Activated T-cell treated with anti-CD3 and anti-CD28 coated beads, Interleukin-2, amount 50 U/mL, for 72 hours (primary cell): ENCODE measurements at regions not wholly inside any gene's neighbourhood (a gene's known extent, or its start where the extent isn't known, plus 50 kb on each side); places are given as distances from the start of the nearest gene placed in this dataset.

ENCODE experiments used
- ATAC-seq, 2 donors: fragments of 150-1000 bp; cut with Tn5 transposase; replicated peaks in 1 of 2; 2 replicates each; pipeline ENCODE4 v1.10.0; 2021; ENCODE audit warnings: moderate library complexity in 2 of 2, mild to moderate bottlenecking in 1 of 2
- DNase-seq, 2 donors: peaks; one replicate each; pipeline ENCODE4 v3.0.0; 2021 to 2022; ENCODE audit warnings: mixed read lengths in 1 of 2
- H3K27ac Mint-ChIP-seq: one replicate; pipeline ENCODE4 v1.8.0; 2022; ENCODE audit warnings: mild to moderate bottlenecking, moderate library complexity, mixed read lengths
- H3K27me3 Mint-ChIP-seq: one replicate; pipeline ENCODE4 v1.8.0; 2022; ENCODE audit warnings: low read depth, mixed read lengths
- H3K36me3 Mint-ChIP-seq, 2 donors: one replicate each; pipeline ENCODE4 v1.8.0; 2022; ENCODE audit warnings: mixed read lengths in 2 of 2, mild to moderate bottlenecking in 1 of 2; ENCODE audit not compliant: insufficient read depth in 2 of 2
- H3K4me1 Mint-ChIP-seq: one replicate; pipeline ENCODE4 v1.8.0; 2022; ENCODE audit warnings: low read depth, mixed read lengths
- H3K4me3 Mint-ChIP-seq, 2 donors: one replicate each; pipeline ENCODE4 v1.8.0; 2022; ENCODE audit warnings: mild to moderate bottlenecking in 2 of 2, mixed read lengths in 2 of 2, moderate library complexity in 2 of 2
- H3K9me3 Mint-ChIP-seq, 2 donors: one replicate each; pipeline ENCODE4 v1.8.0; 2022; ENCODE audit warnings: mixed read lengths in 2 of 2

DNA sequence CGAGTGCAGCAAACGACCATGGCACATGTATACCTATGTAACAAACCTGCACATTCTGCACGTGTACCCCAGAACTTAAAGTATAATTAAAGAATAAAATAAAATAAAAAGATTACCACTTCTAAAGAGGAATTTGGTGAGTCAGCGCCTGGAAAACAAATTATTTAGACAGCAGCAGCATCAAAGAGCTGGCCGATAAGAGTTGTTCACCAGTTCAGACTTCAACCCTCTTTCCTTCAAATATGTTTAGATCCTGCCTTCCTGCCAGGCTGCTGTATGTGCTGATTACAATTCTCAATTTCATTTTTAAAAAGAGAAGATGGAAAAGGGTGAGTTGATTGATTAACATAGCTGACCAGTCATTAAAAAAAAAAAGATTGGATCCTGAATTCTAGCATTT, 672.0 kb upstream of the NRP1 start:
- Mint-ChIP-seq H3K4me3 (no peak overlapping the region), H3K9me3 (no peaks in the 10 kb centered on the region), H3K27ac (no peak overlapping the region), H3K27me3 (peaks cover 8% of the 10 kb centered on the region), H3K4me1 (no peaks in the 10 kb centered on the region), H3K36me3 (no peaks in the 10 kb centered on the region)
- ATAC-seq: no peak
- no peak for DNase-seq

GRCh38 chr10:34003561-34003960, 669.1 kb upstream of the NRP1 start:
- no peak for DNase-seq
- Mint-ChIP-seq H3K4me3 (no peak overlapping the region), H3K4me1 (no peaks in the 10 kb centered on the region), H3K36me3 (no peaks in the 10 kb centered on the region), H3K9me3 (no peaks in the 10 kb centered on the region), H3K27me3 (no peaks in the 10 kb centered on the region), H3K27ac (no peak overlapping the region)
- ATAC-seq: no peak

GRCh38 chr10:34002896-34003295, 668.4 kb upstream of the NRP1 start:
- H3K9me3 Mint-ChIP-seq: no peaks in the 10 kb centered on the region
- H3K36me3 Mint-ChIP-seq: no peaks in the 10 kb centered on the region

GRCh38 chr10:34001831-34002230, 667.4 kb upstream of the NRP1 start:
- Mint-ChIP-seq H3K4me1 (no peaks in the 10 kb centered on the region), H3K9me3 (peaks cover 0 to 3% of the 10 kb centered on the region in 2 donors), H3K4me3 (no peak overlapping the region), H3K27me3 (no peaks in the 10 kb centered on the region), H3K36me3 (no peaks in the 10 kb centered on the region), H3K27ac (no peak overlapping the region)
- no peak for ATAC-seq
- no peak for DNase-seq

More at GRCh38 chr10:34002896-34003295, 668.4 kb upstream of the NRP1 start:
- H3K4me3 Mint-ChIP-seq: no peak overlapping the region
- H3K27me3 Mint-ChIP-seq: no peaks in the 10 kb centered on the region
- no peaks in the 10 kb centered on the region for H3K4me1 Mint-ChIP-seq
- DNase-seq (no peak), ATAC-seq (no peak)
- H3K27ac Mint-ChIP-seq: no peak overlapping the region

GRCh38 chr10:34001087-34001580, 666.7 kb upstream of the NRP1 start:
- Mint-ChIP-seq H3K4me3 (no peak overlapping the region), H3K27me3 (no peaks in the 10 kb centered on the region), H3K27ac (no peak overlapping the region), H3K36me3 (no peaks in the 10 kb centered on the region), H3K9me3 (peaks cover 0 to 4% of the 10 kb centered on the region in 2 donors), H3K4me1 (no peaks in the 10 kb centered on the region)
- no peak for ATAC-seq
- no peak for DNase-seq

DNA sequence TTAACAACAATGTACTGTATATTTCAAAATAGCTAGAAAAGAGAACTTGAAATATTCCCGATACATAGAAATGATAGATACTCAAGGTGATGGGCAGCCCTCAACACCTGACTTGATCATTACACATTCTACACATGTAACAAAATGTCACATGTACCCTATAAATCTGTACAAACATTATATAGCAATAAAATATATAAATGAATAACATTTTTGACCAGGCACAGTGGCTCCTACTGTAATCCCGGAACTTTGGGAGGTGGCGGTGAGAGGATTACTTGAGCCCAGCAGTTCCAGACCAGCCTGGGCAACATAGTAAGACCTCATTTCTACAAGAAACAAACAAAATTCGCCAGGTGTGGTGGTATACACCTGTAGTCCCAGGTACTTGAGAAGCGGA, 659.5 kb upstream of the NRP1 start:
- no peak for ATAC-seq
- DNase-seq: no peak

GRCh38 chr10:33991924-33992323, 657.5 kb upstream of the NRP1 start:
- H3K27ac Mint-ChIP-seq: no peak overlapping the region

More for the DNA sequence above, 659.5 kb upstream of the NRP1 start:
- no peaks in the 10 kb centered on the region for H3K36me3 Mint-ChIP-seq
- no peaks in the 10 kb centered on the region for H3K27me3 Mint-ChIP-seq
- no peaks in the 10 kb centered on the region for H3K4me1 Mint-ChIP-seq
- H3K9me3 Mint-ChIP-seq: peaks cover 3 to 4% of the 10 kb centered on the region in 2 donors
- no peak overlapping the region for H3K27ac Mint-ChIP-seq
- H3K4me3 Mint-ChIP-seq: no peak overlapping the region

GRCh38 chr10:33986515-33986914, 652.0 kb upstream of the NRP1 start:
- no peaks in the 10 kb centered on the region for H3K4me1 Mint-ChIP-seq
- peaks cover 6% of the 10 kb centered on the region for H3K27me3 Mint-ChIP-seq
- H3K27ac Mint-ChIP-seq: no peak overlapping the region
- no peak overlapping the region for H3K4me3 Mint-ChIP-seq
- ATAC-seq (no peak), DNase-seq (no peak)
- H3K9me3 Mint-ChIP-seq: peaks cover 0 to 5% of the 10 kb centered on the region in 2 donors
- H3K36me3 Mint-ChIP-seq: no peaks in the 10 kb centered on the region

More at GRCh38 chr10:33991924-33992323, 657.5 kb upstream of the NRP1 start:
- H3K36me3 Mint-ChIP-seq: no peaks in the 10 kb centered on the region
- ATAC-seq: no peak
- DNase-seq: no peak
- peaks cover 1 to 5% of the 10 kb centered on the region in 2 donors for H3K9me3 Mint-ChIP-seq
- no peaks in the 10 kb centered on the region for H3K27me3 Mint-ChIP-seq
- no peaks in the 10 kb centered on the region for H3K4me1 Mint-ChIP-seq
- H3K4me3 Mint-ChIP-seq: no peak overlapping the region

- Mint-ChIP-seq H3K36me3 (no peaks in the 10 kb centered on the region), H3K4me1 (no peaks in the 10 kb centered on the region), H3K27me3 (peaks cover 6% of the 10 kb centered on the region), H3K27ac (no peak overlapping the region), H3K4me3 (no peak overlapping the region), H3K9me3 (peaks cover 0 to 4% of the 10 kb centered on the region in 2 donors)
- ATAC-seq (no peak), DNase-seq (no peak)
These were observed 651.5 kb upstream of the NRP1 start for GRCh38 chr10:33986016-33986415.

DNA sequence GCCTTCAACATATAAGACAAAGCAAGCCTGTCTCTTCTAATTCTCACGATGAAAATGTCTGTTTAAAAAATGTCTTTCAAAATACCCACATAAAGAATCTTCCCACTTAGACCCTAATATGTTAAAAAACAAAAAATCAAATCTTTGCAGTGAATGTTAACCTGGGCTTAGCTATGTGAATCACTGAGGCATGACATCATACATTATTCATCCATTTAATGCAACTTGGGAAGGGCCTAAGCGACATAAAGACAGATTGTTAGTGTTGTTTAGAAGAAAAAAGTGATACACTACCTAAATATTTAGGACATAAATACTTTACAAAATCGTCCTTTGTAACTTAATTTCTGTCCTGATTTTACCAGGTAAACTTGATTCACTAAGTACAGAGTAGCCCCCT, 648.5 kb upstream of the NRP1 start:
- no peaks in the 10 kb centered on the region for H3K4me1 Mint-ChIP-seq
- H3K4me3 Mint-ChIP-seq: no peak overlapping the region
- ATAC-seq (no peak), DNase-seq (no peak)
- peaks cover 13% of the 10 kb centered on the region for H3K27me3 Mint-ChIP-seq
- H3K9me3 Mint-ChIP-seq: no peaks in the 10 kb centered on the region
- no peaks in the 10 kb centered on the region for H3K36me3 Mint-ChIP-seq
- no peak overlapping the region for H3K27ac Mint-ChIP-seq

- ATAC-seq: no peak
- Mint-ChIP-seq H3K27ac (no peak overlapping the region), H3K4me3 (no peak overlapping the region), H3K27me3 (peaks cover 22% of the 10 kb centered on the region), H3K9me3 (no peaks in the 10 kb centered on the region), H3K4me1 (no peaks in the 10 kb centered on the region), H3K36me3 (no peaks in the 10 kb centered on the region)
- no peak for DNase-seq
These were observed 646.8 kb upstream of the NRP1 start for GRCh38 chr10:33981301-33981700.

DNA sequence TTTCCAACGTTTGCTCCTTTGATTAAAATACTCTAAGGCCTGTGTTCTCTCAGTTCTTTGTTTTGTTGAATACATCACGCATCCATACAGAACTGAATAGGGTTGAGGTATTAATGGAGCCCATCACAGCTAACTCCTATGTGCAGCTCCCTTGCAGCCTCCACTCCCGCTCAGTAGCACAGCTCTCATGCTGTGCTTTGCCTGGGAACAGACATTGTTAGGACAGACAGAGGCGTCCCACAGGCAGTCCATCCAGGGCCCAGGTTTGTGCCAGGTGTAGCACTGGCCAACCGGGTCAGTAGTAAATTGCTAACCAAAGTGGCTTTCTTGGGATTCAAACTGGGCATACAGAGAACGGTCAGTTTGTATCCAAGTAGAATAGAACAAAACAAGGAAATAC, 644.7 kb upstream of the NRP1 start:
- ATAC-seq: no peak
- Mint-ChIP-seq H3K4me3 (no peak overlapping the region), H3K27me3 (peaks cover 22% of the 10 kb centered on the region), H3K9me3 (no peaks in the 10 kb centered on the region), H3K36me3 (no peaks in the 10 kb centered on the region), H3K4me1 (no peaks in the 10 kb centered on the region), H3K27ac (no peak overlapping the region)
- DNase-seq: no peak

- DNase-seq (no peak), ATAC-seq (no peak)
- Mint-ChIP-seq H3K4me3 (no peak overlapping the region), H3K9me3 (peaks cover 0 to 4% of the 10 kb centered on the region in 2 donors), H3K27ac (no peak overlapping the region), H3K36me3 (no peaks in the 10 kb centered on the region), H3K4me1 (no peaks in the 10 kb centered on the region), H3K27me3 (peaks cover 32% of the 10 kb centered on the region)
These were observed 641.0 kb upstream of the NRP1 start for GRCh38 chr10:33975481-33975880.

- ATAC-seq: no peak
- Mint-ChIP-seq H3K9me3 (peaks cover 0 to 4% of the 10 kb centered on the region in 2 donors), H3K27ac (no peak overlapping the region), H3K36me3 (no peaks in the 10 kb centered on the region), H3K4me1 (no peaks in the 10 kb centered on the region), H3K4me3 (no peak overlapping the region), H3K27me3 (peaks cover 32% of the 10 kb centered on the region)
- DNase-seq: no peak
These were observed 640.6 kb upstream of the NRP1 start for GRCh38 chr10:33974976-33975478.
